Stimulated activated CD4-positive, alpha-beta T cell treated with anti-CD3 and anti-CD28 coated beads, TNF-alpha, amount 100 ng/mL, for 1 hour (primary cell): ENCODE measurements at regions not wholly inside any gene's neighbourhood (a gene's known extent, or its start where the extent isn't known, plus 50 kb on each side); places are given as distances from the start of the nearest gene placed in this dataset.

Source experiments
- DNase-seq, 3 donors: peaks; one replicate each; pipeline ENCODE4 v3.0.0-alpha.2; 2020; ENCODE audit warnings: low read depth in 3 of 3, low spot score in 1 of 3

DNA sequence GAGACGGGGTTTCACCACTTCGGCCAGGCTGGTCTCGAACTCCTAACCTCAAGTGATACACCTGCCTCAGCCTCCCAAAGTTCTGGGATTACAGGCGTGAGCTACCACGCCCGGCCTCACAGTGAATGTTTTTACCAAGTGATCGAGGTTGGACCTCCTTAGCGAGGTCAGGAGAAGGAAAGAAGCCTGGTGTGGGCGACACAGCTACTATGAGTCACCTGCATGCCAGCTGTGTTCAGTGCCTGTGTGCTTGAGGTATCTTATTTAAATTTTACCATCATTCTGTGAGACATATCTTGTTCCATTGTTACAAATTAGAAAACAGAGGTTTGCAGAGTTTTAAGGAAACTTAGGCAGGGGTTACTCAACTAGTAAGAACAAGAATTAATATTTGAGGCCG is 174.8 kb upstream of the DYNLRB2 start:
- no peak for DNase-seq

DNA sequence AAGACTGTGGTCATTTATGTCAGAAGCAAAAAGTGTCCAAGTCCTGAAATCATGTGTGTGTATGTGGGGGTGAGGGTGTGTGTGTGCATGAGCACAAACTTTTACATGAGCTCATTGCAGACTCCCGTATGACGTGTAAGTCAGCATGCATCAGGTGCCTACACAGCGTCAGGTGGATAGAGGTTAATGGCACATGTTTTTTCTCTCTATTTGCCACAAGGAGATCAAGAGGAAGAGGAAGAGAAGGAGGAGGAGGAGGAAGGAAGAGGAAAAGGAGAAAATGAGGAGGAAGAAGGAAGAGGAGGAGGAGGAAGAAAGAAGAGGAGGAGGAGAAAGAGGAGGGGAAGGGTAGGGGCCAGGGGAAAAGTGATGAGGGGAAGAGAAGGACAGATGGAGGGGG is 178.0 kb upstream of the DYNLRB2 start:
- DNase-seq = no peak

- DNase-seq = no peak
Measured at GRCh38 chr16:80356365-80356764, 184.4 kb upstream of the DYNLRB2 start.

DNA sequence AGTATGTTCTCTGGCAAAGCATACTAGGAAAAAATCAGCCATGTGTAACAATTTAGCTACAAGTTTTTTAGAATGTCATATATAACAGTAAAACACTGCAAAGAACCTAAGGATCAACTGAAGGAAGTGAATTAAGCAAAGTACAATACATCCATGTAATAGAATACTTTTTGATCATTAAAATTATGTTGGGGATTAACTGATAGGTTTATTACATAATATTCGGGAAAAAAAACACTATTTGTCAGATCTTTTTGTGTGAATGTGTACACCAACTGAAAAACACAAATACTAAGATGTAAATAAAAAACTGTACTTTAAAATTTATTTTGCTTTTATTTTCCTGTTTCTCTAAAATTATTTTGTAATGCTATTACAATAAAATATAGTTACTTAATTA is 185.5 kb upstream of the DYNLRB2 start:
- no peak for DNase-seq

GRCh38 chr16:80350061-80350460 is 190.7 kb upstream of the DYNLRB2 start:
- DNase-seq = no peak

DNA sequence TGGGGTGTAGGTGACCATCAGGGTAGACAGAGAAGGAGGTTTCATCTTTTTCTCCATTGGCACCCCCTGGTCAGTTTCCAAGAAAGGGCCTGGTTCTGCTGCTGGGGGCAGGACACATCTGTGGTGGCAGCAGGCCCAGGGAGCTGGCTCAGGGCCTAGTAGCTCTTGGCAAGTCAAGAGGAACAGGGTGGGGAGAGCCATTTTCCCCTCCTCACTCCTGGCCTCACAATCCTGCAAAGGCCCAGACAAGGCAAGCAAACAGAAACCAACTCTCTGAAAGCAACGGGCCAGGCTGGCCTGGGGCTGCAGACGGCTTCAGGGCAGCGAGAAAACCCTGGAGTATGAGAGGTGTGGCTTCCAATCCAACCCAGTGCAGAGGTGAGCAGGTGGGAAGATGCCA is 192.9 kb upstream of the DYNLRB2 start:
- DNase-seq = no peak

- no peak for DNase-seq
Measured at GRCh38 chr16:80347002-80347401, 193.8 kb upstream of the DYNLRB2 start.

- no peak for DNase-seq
Measured at GRCh38 chr16:80346111-80346632, 194.6 kb upstream of the DYNLRB2 start.

GRCh38 chr16:80345701-80346100 is 195.1 kb upstream of the DYNLRB2 start:
- no peak for DNase-seq

GRCh38 chr16:80344570-80344969 is 196.2 kb upstream of the DYNLRB2 start:
- DNase-seq = no peak

DNA sequence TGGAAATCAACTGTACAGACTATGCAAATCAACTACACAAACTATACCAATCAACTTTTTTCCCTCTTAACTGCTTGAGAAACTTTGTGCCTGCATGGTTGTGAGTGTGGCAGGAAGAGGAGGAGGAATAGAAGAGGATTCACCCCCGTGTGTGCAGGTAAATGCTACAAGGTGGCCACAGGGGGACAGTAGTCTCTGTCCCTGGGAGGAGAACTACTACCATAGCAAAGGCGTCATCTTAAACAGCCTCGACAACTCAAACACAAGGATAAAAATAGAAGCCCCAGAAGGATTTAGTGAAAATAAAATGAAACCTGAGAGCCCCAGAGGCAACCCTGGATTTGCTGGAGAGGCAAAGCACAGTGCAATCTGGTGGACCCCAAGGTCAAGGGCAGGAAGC is 199.5 kb upstream of the DYNLRB2 start:
- DNase-seq = no peak

DNA sequence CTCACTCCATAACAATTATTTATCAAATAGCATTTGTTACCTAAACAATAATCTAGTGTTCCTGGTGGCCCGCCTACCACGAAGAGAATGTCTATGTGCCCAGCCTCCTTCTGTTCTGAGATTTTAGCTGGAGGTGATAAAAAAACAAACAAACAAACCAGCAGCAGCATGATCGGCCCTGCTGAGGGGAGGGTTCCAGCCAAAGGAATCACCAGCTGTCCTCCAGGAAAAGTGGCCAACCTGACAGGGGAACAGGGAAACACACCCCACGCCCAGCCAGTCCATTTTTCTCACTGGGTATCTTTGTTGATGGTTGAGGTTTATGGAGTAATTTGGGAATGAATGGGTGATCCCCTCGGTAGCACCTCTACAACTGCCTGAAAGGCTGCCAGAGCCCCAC is 203.0 kb upstream of the DYNLRB2 start:
- DNase-seq = no peak

- no peak for DNase-seq
Measured at GRCh38 chr16:80330803-80331202, 210.0 kb upstream of the DYNLRB2 start.

DNA sequence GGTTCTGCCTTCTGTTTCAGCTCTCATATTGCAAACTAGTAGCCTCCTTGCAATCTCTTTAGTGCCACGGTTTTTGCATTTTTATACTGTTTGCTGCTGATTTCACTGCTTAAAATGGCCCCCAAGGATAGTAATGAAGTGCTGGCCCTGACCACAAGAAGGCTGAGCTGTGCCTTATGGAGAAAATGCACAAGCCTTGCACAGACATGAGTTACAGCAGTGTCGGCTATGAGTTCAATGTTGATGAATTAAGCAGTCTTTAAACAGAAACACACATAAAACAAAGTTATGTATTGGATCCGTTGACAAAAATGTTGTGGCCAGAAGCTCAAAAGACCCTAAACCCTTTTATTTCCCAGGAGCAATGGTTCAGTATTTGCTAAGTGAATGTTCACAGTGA is 210.6 kb upstream of the DYNLRB2 start:
- DNase-seq = no peak

DNA sequence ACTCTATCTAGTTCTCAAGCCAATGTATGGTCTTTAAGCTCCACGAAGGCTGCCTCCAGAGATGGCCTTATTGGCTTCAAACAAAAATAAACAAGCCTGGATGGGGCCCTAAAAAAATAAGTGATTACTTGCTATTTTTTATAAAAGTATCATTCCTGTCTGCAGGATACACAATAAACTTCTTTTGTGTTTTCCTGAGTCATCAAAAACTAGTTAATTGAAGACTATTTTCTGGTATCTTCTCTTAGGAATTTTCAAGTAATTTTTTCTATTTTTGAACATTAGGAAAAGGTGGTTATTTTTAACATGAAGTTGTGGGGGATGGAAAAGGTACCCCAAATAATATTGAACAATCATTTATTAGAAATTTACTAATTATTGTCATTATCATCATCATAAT is 213.1 kb upstream of the DYNLRB2 start:
- no peak for DNase-seq

- DNase-seq = no peak
Measured at GRCh38 chr16:80324371-80324770, 216.4 kb upstream of the DYNLRB2 start.

- DNase-seq = no peak
Measured at GRCh38 chr16:80323808-80324195, 217.0 kb upstream of the DYNLRB2 start.

GRCh38 chr16:80323187-80323807 is 217.5 kb upstream of the DYNLRB2 start:
- DNase-seq = no peak

GRCh38 chr16:80319181-80319580 is 221.6 kb upstream of the DYNLRB2 start:
- no peak for DNase-seq

DNA sequence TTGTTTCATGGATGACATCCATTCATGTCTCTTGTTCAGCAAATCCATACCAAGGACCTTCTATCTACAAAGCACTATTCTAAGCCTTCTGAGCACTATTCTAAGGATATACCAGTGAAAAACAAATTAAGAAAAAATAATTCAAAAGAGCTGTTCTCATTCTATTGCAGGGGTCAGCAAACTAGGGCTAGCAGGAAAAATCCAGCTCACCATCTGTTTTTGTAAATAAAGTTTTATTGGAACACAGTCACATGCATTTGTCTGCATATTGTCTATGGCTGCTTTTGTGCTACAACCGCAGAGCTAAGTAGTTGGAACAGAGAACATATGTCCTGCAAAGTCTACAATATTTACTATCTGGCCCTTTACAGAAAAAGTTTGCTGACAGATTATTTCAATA is 222.7 kb upstream of the DYNLRB2 start:
- no peak for DNase-seq

- no peak for DNase-seq
Measured at GRCh38 chr16:80317599-80318037, 223.2 kb upstream of the DYNLRB2 start.

DNA sequence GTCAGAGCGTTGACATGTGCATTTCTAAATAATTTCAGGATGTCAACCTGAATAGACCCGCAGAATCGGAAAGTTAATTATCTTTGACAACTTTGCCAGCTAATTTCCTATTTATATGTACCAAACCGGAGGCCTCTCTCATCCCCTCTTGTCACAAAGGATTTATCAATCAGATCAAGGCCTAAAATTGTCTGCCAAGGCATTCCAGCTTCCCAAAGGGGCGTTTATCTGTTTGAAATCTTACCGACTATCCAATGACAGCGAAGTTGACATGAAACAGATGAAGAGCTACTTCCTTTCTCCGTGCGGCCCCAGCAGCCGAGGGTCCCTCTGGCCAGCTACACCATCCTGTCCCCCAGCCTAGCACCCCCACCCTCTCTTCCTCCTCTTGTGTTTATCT is 223.7 kb upstream of the DYNLRB2 start:
- DNase-seq = no peak

DNA sequence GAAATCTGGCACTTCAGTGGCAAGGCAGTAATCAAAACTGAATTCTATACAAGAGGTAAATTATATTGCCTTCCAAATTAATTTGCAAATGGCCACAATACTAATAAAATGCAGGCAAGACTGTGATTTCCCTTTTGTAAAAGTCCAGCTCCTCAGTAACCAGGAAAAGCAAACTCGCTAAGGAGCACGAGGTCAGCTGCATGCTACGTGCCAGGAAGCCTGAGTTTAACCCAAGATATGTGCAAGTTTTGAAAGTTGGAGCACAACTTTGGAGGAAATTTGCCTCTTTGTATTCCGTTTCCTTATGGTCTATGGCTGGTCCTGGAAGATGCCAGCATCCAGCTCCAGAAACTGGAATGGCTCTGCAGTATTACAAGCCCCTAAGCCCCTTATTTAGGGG is 226.8 kb upstream of the DYNLRB2 start:
- no peak for DNase-seq

GRCh38 chr16:80309178-80309577 is 231.6 kb upstream of the DYNLRB2 start:
- DNase-seq = no peak
